ENCODE measurements at regions not wholly inside any gene's neighbourhood (a gene's known extent, or its start where the extent isn't known, plus 50 kb on each side); places are given as distances from the start of the nearest gene placed in this dataset.

DNA sequence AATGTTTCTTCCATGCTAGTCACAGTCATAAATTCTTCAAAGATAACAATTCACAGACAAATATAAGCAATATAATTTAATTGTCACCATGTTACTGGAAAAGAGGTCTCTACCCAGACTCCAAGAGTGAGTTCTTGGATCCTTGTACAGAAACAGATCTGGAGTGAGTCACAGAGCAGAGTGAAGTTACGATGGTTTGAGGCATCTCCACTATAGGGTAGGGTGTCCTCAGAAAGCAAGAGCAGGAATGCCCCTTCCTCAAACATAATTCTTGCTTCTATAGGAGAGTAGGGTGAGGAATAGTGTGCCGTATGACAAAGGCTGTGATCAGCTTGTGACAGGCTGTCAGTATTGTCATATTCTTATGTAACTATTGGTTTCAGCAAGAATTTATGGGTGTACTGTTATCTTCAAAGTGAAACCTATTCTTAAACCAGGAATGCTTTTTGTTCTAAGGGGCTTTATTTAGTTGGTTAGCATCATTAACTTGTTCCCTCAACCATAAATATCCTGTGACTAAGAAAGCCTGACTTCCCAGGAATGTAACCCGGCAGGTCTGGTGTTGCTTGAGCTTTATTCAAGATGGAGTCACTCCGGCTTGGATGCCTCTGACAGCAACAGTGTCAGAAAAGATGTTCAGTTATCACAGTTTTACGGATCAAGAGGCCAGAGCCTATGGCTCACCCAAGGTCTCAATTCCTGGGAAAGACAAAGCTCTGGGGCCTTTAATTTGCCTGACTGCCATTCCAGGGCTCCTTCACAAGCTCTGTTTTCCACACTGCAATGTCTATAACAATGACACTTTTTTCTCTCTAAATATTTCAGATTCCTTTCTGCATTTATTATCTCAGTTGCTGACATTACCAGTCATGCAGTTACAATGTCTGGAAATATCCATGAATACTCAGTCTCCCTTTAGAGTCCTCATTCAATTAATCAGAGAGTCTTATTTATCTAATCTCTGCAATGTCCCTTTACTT lies 298.6 kb downstream of the C6orf118 start:
- no peak for ATAC-seq
- Histone ChIP-seq H3K9ac (ENCODE audit: insufficient read depth in 1 of 2, low read depth in 2 of 2, low read length in 2 of 2) (no peak overlapping the region), H3K79me2 (ENCODE audit: control insufficient read depth, insufficient read depth, low read length) (no peaks in the 10 kb centered on the region), H3K4me1 (replicated peaks in 1 of 2; ENCODE audit: control insufficient read depth in 2 of 2, insufficient read depth in 2 of 2, low read length in 2 of 2) (no peaks in the 10 kb centered on the region), H3K27ac (ENCODE audit: extremely low read depth, low read depth, low read length) (no peak overlapping the region), H4K20me1 (replicated peaks; ENCODE audit: control insufficient read depth, insufficient read depth, low read length) (no peaks in the 10 kb centered on the region), H3K4me2 (ENCODE audit: insufficient read depth, low read length) (no peak overlapping the region), H3K9me1 (ENCODE audit: control insufficient read depth, insufficient read depth, low read length) (no peaks in the 10 kb centered on the region), H3K9me3 (replicated peaks; ENCODE audit: control insufficient read depth, insufficient read depth, low read depth, low read length) (peaks cover 2% of the 10 kb centered on the region; the same call in 1 of the 2 replicates), H3K36me3 (ENCODE audit: control insufficient read depth, insufficient read depth, low read length) (no peaks in the 10 kb centered on the region), H2AFZ (ENCODE audit: low read depth, low read length) (no peak overlapping the region), H3K4me3 (no peak overlapping the region), H3K27me3 (ENCODE audit: control insufficient read depth in 2 of 2, insufficient read depth in 2 of 2, low read length in 2 of 2) (no peaks in the 10 kb centered on the region)
- no TSS peak for BruUV-seq (replicated peaks)
- in situ Hi-C loops (cut with MboI) = no loop called here
- CTCF ChIA-PET (ENCODE audit: low intra/inter-chr PET ratio) = no interaction called here
- TF ChIP-seq, protein P1, sequence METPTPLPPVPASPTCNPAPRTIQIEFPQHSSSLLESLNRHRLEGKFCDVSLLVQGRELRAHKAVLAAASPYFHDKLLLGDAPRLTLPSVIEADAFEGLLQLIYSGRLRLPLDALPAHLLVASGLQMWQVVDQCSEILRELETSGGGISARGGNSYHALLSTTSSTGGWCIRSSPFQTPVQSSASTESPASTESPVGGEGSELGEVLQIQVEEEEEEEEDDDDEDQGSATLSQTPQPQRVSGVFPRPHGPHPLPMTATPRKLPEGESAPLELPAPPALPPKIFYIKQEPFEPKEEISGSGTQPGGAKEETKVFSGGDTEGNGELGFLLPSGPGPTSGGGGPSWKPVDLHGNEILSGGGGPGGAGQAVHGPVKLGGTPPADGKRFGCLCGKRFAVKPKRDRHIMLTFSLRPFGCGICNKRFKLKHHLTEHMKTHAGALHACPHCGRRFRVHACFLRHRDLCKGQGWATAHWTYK (CRISPR knock-in tag; IDR thresholded peaks at IDR 0.05) = no peak
- TF ChIP-seq ZNF644 (tag; IDR thresholded peaks at IDR 0.05; ENCODE audit: low read depth) (no peak), ARHGAP35 (IDR thresholded peaks at IDR 0.05; ENCODE audit: partially characterized antibody) (no peak), POLR2H (tag; IDR thresholded peaks at IDR 0.05; ENCODE audit: low read depth) (no peak), ZKSCAN8 (CRISPR knock-in tag; IDR thresholded peaks at IDR 0.05) (no peak), ZNF146 (CRISPR knock-in tag; IDR thresholded peaks at IDR 0.05; ENCODE audit: unreplicated experiment) (no peak), SMARCA4 (IDR thresholded peaks at IDR 0.05) (no peak), HDGF (IDR thresholded peaks at IDR 0.05) (no peak), STAT5A (IDR thresholded peaks at IDR 0.05; ENCODE audit: borderline replicate concordance, low read length) (no peak), SREBF1 (IDR thresholded peaks at IDR 0.05; ENCODE audit: borderline replicate concordance, low read depth, low read length) (no peak)
- POLR2A ChIA-PET = no interaction called here
- no peak for FAIRE-seq
- no peak for DNase-seq (ENCODE audit: extremely low read depth in 1 of 4, low spot score in 3 of 4)
- intact Hi-C loops (cut with micrococcal nuclease) = no loop called here
- WGBS (ENCODE audit: insufficient coverage, low coverage, missing lambda C conversion rate) = 0% methylated on average over 5 of the region's 5 CpGs

Data from K562 (cell line).